ENCODE measurements at regions not wholly inside any gene's neighbourhood (a gene's known extent, or its start where the extent isn't known, plus 50 kb on each side); places are given as distances from the start of the nearest gene placed in this dataset.

DNA sequence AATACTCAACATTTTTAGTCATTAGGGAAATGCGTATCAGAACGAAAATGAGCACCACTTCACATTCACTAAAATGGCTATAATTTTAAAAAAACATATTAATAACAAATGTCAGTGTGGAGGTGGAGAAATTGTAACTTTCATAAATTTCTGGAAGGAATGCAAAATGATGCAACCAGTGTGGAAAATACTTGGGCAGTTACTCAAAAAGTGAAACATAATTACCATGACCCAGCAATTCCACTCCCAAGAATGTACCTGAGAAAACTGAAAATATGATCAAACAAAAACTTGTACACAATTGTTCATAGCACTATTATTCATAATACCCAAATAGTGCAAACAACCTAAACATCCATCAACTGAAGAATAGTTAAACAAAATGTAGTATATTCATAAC is 76.1 kb upstream of the FAM241A start (continued):
- TF ChIP-seq, protein P1, sequence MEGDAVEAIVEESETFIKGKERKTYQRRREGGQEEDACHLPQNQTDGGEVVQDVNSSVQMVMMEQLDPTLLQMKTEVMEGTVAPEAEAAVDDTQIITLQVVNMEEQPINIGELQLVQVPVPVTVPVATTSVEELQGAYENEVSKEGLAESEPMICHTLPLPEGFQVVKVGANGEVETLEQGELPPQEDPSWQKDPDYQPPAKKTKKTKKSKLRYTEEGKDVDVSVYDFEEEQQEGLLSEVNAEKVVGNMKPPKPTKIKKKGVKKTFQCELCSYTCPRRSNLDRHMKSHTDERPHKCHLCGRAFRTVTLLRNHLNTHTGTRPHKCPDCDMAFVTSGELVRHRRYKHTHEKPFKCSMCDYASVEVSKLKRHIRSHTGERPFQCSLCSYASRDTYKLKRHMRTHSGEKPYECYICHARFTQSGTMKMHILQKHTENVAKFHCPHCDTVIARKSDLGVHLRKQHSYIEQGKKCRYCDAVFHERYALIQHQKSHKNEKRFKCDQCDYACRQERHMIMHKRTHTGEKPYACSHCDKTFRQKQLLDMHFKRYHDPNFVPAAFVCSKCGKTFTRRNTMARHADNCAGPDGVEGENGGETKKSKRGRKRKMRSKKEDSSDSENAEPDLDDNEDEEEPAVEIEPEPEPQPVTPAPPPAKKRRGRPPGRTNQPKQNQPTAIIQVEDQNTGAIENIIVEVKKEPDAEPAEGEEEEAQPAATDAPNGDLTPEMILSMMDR (IDR thresholded peaks at IDR 0.05 in 2 of 3, conservative IDR thresholded peaks at IDR 0.05 in 1 of 3; ENCODE audit: insufficient read depth in 2 of 3, low read depth in 1 of 3, low read length in 3 of 3): no peak
- TF ChIP-seq, protein P2, sequence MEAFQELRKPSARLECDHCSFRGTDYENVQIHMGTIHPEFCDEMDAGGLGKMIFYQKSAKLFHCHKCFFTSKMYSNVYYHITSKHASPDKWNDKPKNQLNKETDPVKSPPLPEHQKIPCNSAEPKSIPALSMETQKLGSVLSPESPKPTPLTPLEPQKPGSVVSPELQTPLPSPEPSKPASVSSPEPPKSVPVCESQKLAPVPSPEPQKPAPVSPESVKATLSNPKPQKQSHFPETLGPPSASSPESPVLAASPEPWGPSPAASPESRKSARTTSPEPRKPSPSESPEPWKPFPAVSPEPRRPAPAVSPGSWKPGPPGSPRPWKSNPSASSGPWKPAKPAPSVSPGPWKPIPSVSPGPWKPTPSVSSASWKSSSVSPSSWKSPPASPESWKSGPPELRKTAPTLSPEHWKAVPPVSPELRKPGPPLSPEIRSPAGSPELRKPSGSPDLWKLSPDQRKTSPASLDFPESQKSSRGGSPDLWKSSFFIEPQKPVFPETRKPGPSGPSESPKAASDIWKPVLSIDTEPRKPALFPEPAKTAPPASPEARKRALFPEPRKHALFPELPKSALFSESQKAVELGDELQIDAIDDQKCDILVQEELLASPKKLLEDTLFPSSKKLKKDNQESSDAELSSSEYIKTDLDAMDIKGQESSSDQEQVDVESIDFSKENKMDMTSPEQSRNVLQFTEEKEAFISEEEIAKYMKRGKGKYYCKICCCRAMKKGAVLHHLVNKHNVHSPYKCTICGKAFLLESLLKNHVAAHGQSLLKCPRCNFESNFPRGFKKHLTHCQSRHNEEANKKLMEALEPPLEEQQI (IDR thresholded peaks at IDR 0.05): no peak
- TF ChIP-seq SNRNP70 (optimal IDR thresholded peaks at IDR 0.05; ENCODE audit: low read depth, low read length) (no peak), ZNF316 (IDR thresholded peaks at IDR 0.05) (peak; percentile 35), FOXK2 (conservative IDR thresholded peaks at IDR 0.05 in 1 of 2, IDR thresholded peaks at IDR 0.05 in 1 of 2; ENCODE audit: low read depth in 2 of 2) (no peak), ZNF217 (CRISPR knock-in tag; IDR thresholded peaks at IDR 0.05) (no peak), ZNF253 (CRISPR knock-in tag; conservative IDR thresholded peaks at IDR 0.05) (no peak), ZNF436 (CRISPR knock-in tag; IDR thresholded peaks at IDR 0.05) (no peak), TEAD2 (tag; IDR thresholded peaks at IDR 0.05) (no peak), ZNF165 (CRISPR knock-in tag; IDR thresholded peaks at IDR 0.05; ENCODE audit: borderline replicate concordance) (no peak), NUFIP1 (IDR thresholded peaks at IDR 0.05; ENCODE audit: partially characterized antibody) (no peak), MTA2 (IDR thresholded peaks at IDR 0.05; ENCODE audit: low read depth) (no peak), DMBX1 (CRISPR knock-in tag; IDR thresholded peaks at IDR 0.05; ENCODE audit: borderline replicate concordance) (no peak), MXI1 (IDR thresholded peaks at IDR 0.05; ENCODE audit: low read depth, low read length) (no peak), NEUROD1 (IDR thresholded peaks at IDR 0.05; ENCODE audit: borderline replicate concordance, low read depth, low read length, partially characterized antibody) (no peak), NFYB (IDR thresholded peaks at IDR 0.05; ENCODE audit: extremely low read depth, insufficient read length) (no peak), L3MBTL2 (IDR thresholded peaks at IDR 0.05) (no peak)
- TF ChIP-seq, protein P3, sequence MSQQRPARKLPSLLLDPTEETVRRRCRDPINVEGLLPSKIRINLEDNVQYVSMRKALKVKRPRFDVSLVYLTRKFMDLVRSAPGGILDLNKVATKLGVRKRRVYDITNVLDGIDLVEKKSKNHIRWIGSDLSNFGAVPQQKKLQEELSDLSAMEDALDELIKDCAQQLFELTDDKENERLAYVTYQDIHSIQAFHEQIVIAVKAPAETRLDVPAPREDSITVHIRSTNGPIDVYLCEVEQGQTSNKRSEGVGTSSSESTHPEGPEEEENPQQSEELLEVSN (IDR thresholded peaks at IDR 0.05; ENCODE audit: borderline replicate concordance in 1 of 2, extremely low read depth in 1 of 2, insufficient read depth in 1 of 2, insufficient read length in 1 of 2, low read depth in 1 of 2, low read length in 1 of 2, poor library complexity in 1 of 2, severe bottlenecking in 1 of 2): no peak
- TF ChIP-seq, protein P4, sequence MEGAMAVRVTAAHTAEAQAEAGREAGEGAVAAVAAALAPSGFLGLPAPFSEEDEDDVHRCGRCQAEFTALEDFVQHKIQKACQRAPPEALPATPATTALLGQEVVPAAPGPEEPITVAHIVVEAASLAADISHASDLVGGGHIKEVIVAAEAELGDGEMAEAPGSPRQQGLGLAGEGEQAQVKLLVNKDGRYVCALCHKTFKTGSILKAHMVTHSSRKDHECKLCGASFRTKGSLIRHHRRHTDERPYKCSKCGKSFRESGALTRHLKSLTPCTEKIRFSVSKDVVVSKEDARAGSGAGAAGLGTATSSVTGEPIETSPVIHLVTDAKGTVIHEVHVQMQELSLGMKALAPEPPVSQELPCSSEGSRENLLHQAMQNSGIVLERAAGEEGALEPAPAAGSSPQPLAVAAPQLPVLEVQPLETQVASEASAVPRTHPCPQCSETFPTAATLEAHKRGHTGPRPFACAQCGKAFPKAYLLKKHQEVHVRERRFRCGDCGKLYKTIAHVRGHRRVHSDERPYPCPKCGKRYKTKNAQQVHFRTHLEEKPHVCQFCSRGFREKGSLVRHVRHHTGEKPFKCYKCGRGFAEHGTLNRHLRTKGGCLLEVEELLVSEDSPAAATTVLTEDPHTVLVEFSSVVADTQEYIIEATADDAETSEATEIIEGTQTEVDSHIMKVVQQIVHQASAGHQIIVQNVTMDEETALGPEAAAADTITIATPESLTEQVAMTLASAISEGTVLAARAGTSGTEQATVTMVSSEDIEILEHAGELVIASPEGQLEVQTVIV (CRISPR knock-in tag; IDR thresholded peaks at IDR 0.05; ENCODE audit: borderline replicate concordance): no peak
- TF ChIP-seq, protein P5, sequence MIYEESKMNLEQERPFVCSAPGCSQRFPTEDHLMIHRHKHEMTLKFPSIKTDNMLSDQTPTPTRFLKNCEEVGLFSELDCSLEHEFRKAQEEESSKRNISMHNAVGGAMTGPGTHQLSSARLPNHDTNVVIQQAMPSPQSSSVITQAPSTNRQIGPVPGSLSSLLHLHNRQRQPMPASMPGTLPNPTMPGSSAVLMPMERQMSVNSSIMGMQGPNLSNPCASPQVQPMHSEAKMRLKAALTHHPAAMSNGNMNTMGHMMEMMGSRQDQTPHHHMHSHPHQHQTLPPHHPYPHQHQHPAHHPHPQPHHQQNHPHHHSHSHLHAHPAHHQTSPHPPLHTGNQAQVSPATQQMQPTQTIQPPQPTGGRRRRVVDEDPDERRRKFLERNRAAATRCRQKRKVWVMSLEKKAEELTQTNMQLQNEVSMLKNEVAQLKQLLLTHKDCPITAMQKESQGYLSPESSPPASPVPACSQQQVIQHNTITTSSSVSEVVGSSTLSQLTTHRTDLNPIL (CRISPR knock-in tag; IDR thresholded peaks at IDR 0.05): no peak
